NCI-H748 treated with DMSO at 0.1 percent for 48 hours (cell line): ENCODE measurements at regions not wholly inside any gene's neighbourhood (a gene's known extent, or its start where the extent isn't known, plus 50 kb on each side); places are given as distances from the start of the nearest gene placed in this dataset.
A peak's percentile ranks its signal among the peaks of the same experiment; 100 is the strongest.
"Not testable (repeated sequence)": the region's sequence is repeated elsewhere in the genome, so short reads cannot be mapped to it uniquely, and the experiment has no call there.

Source experiments
- DNase-seq: peaks from one replicate; lab custom pipeline; 2025; lab: John Stamatoyannopoulos, UW

DNA sequence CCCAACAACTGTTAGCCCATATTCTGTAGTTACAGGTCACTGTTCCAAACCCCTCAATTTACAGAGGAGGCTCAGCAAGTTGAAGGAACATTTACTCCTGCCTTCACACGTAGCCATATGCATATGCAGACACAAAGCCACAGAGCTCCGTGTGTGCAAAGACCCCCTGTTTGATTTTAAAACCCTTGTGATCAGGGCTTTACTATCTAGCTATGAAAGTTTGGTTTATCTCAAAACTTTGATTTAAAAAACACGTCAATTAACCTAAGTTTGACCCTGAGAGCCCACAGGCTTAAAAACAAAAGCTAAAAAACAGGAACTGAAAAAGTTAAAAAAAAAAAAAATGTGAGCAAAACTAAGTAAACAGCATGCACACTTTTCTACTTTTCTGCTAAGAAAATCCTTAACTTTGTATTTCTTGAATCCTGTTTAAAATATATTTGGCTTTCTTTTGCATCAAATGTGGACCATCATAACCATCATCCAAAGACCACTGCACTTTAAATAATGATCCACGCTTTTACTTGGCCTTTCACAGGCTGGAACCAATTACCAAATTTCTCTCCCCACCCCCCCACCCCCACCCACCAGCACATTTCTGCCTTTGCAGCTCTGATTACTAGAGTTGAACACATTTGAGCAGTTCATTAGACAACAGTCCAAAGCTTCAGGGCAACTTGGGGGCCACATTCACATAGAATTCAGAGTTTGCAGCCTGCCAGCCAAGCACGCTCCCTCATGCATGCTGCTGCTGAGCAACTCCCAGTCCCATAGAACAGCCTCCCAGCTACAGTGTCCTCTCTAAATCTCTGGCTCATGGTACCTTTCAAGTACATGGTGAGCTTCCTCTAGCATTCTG is 128.8 kb upstream of the MAP3K1 start:
- no peak for DNase-seq

DNA sequence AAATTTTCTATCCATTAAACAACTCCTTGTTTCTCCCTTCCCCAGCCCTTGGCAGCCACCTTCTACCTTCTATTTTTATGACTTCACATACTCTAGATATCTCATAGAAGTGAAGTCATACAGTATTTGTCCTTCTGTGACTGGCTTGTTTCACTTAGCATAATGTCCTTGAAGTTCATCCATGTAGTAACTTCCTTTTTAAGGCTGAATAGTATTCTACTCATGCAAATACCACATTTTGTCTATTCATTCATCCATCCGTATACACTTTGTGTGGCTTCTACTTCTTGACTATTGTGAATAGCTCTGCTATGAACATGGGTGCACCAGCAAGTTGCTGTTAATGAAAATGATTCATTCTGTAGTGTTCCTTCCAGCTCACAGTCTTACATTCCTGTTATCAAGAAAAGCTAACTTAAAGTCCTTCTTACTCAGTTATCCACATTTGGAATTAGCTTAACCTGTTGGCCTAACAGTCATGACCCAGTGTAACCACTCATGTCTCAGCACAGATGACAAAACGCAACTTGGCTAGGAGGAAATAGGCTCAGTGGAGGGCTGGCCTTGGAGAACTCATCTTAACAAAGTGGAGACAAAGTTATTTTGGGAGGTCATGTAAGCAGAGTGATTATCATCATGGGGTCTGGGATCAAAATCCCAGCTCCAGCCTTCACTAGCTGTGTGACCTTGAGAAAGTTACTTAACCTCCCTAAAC is 129.7 kb upstream of the MAP3K1 start:
- DNase-seq: no peak

DNA sequence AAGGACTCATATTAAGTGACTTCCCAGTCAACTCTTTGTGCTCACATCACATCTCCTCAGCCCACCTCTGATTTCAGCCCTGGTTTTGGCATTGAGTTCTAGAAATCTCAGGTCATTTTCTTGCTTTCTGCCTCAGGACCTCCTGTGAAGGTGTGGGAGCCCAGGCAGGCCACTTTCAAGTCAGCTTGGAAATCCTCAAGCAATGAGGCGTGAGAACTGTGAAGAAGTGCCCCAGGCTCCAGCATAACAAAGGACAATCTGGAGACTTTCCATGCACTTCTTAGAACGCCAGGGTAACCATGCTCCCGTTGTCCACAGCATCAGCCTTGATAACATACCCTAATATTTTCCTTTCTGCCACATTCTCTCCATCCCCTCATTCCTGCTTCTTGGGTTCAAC is 131.2 kb upstream of the MAP3K1 start:
- DNase-seq: no peak

DNA sequence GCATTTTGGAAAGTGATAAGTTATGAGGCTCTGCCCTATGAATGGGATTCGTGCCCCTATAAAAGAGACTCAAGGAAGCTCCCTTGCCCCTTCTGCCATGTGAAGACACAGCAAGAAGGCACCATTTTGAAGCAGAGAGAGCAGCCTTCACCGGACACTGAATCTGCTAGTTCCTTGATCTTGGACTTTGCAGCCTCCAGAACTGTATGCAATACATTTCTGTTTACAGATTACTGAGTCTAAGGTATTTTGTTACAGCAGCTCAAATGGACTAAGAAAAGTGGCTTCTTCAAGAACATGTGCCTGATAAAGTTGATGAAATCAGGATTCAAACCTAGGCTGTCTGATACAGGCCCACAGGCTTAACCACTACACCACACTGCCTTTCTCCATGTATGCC is 131.6 kb upstream of the MAP3K1 start:
- DNase-seq: no peak

DNA sequence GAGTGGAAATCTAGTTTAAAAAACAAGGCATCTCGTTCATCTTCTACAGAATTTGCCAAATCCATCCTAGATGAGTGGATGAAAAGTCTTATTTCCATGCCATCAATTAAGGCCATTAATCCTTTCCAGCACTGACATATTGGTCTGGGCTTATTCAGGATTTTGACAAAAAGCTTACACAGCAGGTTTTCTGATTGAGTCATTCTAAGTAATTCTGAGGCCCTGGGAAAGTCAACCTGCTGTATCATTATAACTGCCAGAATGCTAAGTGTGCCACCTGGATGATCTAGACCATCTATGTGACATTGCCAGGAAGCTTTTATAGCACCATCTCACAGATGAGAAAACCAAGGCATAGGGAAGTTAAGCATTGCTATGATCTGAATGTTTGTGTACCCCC is 132.1 kb upstream of the MAP3K1 start:
- no peak for DNase-seq

DNA sequence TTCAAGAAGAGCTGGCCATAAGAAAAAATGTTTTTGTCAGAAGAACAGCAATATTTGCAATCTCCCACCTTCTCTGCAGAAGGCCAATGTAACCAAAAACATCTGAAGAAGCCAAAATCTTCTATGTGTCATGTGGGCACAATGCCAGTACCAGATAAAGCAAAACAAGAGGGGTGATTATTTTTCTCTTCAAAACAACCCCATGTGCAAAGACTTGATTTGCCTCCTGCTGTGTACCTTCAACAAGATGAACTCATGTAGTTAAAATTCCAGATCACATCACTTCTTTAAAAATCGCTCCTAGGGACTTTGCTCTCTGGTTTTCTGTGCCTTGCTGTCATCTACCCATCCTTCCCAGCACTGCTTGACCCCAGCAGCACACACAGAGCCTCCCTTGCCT is 134.0 kb upstream of the MAP3K1 start:
- no peak for DNase-seq

DNA sequence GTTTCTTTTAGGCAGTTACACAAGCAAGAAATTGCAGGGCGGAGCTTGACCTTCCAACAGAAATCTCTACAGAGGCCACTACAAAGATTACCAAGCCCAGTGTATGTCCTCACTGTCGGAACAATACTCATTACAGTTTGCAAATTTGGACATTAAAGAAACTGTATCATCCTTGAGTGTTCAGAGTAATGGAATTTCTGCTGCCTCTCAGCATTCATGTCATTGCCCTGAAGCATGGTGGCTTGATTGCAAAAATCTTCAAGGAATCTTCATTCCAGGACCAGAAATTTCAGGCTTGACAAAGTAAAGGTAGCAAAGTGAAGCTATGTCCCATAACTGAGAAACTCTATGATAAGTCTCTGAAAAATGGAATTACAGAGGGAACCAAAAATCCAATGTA is 134.6 kb upstream of the MAP3K1 start:
- no peak for DNase-seq

DNA sequence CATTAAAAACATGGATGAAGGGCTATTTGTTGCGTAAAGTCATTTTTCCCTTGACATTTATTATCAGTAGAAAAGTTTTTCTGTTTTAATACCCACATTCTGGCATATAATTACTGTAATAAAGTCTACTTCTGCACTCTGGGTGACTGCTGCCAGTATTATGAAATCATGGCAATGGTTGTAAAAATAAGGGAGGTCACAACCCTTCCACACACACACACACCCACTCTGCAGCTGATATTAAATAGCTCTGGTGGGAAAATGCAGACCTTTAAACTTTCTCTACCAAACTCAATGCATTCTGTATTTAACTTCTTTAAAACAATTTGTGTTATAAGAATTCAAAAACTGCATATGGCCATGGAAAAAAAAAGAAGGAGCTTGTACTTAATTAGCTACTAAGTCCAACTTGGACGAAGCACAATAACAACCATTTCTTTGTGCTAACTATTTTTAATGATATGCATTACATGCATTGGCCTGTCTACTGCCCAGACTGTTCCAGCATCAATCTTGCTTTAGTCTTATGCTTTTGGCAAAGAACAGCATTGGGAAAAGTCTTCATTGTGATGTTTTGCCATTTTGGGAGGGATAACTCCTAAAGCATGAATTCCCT is 137.6 kb upstream of the MAP3K1 start:
- DNase-seq: no peak

DNA sequence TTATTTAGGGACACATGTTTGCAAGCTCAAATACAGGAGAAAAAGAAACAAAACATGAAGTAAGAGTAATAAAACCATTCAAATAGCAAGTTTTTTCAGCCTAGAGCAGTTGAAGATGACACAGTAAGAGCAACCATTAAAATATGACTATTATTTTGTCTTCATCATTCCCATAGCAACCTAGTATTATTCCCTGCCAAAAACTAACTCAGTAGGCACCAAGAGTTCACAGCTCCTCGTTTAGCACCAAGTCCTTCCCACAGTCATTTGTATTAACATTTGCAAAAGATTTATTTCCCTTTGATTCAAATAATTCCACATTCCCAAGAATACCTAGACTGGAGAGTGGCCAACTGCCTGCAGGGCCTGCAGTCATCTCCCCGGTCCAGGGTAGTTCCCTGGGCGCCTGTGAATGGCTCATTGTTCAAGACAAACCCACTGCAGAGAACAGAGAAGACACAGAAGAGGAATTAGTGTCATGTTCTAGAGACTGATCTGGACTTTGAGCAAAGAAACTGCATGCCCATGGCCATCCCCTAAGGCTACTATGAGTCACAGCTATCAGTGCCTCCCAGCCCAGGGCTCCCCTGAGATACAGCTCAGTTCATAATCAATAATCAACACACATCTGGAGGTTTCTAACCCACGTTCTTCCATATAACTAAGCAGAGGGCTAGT is 139.1 kb upstream of the MAP3K1 start:
- no peak for DNase-seq

DNA sequence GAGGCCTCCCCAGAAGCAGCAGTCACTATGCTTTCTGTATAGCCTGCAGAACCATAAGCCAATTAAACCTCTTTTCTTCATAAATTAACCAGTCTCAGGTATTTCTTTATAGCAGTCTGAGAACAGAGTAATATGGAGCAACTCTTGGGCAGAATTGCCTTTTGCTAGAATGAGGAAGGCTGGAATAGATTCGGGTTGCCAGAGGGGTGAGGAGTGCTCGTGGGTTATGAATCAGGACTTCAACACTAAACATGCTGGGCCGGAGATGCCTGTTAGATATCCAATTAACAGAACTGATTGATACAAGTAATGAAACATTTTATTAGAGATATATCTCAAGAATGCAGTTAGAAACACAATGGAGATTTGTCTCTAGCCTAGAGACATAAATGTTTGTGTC is 140.9 kb upstream of the MAP3K1 start:
- DNase-seq: no peak

DNA sequence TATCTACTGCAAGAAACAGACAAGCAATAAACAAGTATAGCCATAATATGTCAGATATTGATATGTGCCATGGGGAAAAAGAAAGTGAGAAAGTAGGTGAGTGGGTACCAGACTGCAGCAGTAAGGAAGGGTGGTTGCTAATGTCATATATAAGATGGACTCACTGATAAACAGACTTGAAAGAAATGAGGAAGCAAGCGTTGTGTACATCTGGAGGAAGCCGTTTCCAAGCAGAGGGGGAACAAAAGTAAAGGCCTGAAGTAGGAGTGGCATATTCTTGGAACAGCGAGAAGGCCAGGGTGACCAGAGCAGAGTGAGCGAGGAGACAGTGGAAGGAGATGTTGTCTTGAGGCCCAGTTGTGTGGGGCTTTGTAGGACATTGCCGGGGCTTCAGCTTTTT is 142.2 kb upstream of the MAP3K1 start:
- no peak for DNase-seq

DNA sequence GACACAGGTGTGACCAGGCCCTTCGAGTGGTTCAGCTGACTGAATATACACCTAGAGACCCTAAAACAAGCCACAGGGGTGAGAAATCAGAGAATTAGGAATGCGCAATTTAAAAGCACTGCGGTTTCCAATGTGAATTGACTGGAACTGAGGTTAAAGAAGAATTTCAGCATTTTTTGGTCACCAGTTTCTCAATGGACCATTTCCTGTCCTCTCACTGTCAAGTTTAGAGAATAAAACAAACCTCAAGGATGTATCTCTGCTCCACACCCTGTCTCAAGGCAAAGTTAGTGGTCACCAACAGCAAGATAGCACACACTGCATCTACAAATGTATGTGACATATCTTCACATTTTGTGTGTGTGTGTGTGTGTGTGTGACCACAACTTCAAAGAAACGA is 143.8 kb upstream of the MAP3K1 start:
- DNase-seq: no peak

DNA sequence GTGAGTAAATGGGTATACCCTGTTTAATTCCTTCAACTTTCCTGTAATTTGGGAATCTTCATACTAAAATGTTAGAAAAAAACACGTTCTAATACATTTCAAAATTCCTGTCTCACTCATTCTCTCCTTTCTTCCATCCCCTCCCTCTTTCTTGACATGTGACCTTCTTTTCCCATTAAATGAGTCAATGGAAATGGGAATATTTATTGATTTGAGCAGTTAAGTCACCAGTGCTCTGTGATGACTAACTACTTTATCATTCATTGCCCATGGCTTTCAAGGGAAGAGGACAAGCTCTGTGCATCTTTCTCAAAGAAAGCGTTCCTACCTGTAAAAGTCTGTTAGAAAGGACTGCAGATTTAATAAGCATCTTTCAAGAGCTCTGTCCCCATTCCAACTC is 144.4 kb upstream of the MAP3K1 start:
- DNase-seq: no peak

DNA sequence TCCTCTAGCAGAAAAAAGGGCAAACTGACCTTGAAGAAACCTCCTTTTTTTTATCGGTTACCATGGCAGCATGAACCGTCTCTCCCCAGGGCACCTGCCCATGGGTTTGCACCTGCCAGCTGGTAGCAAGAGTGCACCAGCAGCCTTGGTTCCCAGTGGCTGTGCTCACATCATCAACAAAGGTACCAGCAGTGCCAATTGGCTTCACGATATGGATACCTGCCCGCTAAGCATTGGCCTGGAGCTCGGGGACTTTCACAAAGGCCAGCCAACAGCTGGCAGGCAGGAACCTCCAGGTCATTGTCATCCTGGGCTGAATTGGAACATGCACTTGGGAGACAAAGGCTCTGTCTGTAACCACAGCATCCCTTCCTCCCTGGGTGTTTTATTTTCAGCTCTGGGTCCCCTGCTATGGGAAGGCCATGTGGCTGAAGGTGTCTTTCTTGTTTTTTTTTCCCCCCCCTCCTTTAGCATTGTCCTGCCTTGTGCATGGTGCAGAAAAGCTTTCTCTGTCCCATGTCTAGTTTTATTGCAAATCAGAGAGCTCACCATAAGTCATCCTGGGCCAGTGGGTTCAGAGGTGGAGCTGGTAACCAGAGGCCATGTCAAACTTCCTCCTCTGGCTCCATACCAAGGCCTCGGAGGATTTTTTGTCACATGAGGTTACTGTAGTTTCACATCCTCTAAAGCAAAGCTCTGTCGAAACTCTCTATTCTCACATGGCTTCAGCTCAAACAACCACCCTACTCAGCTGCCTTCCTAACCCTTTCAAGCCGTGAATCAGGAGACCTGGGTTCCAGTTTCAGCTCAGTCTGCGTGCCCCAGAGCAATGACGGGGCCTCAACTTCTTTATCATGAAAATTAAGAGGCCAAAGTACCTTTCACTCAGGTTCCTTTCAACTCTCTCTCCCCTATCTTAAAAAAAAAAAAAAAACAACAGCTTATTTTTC is 145.5 kb upstream of the MAP3K1 start:
- peak; percentile 26 for DNase-seq

DNA sequence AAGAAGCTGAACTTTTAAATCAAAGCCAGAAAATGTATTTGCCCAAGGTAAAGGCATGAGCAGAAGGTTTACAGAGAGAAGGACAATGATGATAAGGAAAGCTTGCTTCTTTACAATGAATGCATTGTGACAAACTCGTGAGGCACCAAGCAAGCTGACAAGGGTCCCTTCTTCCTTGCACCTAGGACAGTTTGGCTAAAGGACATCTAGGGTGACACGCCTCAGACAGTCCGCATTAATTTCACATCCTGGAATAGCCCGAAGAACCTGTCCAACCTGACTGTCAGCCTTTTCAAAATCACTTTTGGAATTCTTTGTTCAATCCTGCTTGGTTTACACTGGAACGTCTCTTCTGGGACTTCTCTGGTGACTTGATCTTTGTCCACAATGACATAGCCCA is 146.4 kb upstream of the MAP3K1 start:
- peak; percentile 29 for DNase-seq

DNA sequence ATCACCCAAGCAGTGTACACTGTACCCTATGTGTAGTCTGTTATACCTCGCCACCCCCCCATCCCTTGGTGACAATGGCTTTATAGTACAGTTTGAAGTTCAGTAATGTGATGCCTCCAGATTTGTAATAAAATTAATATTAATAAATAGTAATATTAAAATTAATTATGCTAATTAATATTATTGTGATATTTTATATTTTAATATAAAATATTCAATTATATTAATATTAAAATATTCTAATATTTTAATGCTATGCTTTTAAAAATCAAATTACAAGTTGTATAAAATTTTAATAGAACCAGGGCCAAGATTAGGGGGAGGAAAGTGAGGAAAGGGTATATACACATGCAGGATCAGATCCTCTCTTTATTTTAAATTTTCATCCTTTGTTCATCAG is 147.7 kb upstream of the MAP3K1 start:
- DNase-seq: no peak

DNA sequence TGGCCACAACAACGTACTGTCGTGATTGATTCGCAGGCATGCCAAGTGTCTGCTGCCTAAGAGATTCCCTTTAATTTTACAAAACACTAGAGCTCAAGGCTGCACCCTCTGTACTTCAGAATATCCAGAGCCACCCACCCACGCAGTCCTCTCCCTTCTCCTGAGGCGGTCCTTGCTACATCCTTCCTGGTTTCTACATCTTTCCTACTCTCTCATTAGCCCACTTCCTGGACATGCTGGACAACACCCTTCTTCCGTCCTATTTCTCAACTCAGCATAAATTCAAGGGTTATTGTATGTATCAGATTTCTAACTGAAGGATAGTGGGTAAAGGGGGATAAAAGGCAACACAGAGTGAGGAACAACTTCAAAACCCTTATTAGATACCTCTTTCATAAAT is 148.4 kb upstream of the MAP3K1 start:
- DNase-seq: no peak

DNA sequence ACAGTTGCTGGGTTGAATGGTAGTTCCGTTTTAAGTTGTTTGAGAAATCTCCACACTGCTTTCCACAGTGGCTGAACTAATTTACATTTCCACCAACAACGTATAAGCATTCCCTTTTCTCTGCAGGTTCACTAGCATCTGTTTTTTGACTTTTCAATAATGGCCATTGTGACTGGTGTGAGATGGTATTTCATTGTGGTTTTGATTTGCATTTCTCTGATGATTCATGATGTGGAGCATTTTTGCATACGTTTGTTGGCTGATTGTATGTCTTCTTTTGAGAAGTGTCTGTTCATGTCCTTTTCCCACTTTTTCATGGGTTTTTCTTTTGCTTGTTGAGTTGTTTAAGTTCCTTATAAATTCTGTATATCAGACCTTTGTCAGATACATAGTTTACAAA is 150.2 kb upstream of the MAP3K1 start:
- DNase-seq: not testable (repeated sequence)

DNA sequence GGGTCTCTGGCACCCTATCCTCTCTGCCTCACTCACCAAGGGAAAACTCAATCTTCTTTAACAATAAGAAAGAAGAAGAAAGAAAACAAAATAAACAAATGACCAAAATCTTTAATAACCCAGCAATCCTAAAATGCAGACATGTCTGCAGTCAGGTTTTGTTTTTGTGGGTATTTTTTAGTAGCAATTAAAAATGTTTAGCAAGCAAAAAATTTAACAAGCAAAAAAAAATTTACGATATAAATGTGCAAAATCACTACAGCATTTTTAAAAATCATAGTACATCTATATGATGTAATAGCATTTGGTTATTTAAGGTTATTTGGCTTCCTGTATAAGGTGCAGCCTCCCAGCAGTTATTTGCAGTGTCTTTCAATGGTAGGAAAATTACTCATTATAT is 151.3 kb upstream of the MAP3K1 start:
- no peak for DNase-seq

DNA sequence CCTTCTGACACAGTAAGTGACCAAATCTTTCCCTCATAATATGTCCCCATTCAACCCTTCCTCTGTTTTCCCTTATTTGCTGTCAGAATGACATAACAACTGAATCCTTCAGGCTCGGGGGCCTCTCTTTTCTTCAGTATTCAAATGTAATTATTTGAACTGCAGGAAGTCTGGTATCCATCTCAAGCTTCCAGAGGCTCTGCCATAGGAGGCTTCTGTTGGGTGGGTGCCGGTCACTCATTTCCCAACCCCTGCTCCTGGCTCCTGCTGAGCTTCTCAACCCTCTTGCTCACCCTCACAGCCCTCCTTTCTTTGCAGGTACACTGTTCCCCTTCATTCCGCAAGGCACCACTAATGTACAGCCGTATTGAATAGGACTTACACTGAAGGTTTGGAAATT is 151.8 kb upstream of the MAP3K1 start:
- no peak for DNase-seq

DNA sequence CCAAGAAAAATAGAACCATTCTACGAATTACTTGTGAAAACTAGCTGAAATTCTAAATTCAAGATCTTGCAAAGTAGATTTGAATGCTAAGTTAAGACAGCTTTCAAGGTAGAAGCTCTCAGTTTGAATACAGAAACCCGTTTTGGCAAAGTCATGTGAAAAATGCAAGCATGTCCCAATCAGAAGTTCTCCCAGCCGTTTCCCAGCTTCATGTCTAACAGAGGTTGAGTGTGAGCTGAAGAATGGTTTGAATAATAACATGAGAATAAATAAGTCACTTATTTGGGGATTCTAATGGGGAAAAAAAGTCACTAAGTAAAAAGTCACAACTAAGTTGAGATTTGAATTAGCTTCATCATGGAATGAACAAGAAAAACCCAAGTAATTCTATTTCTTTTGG is 152.5 kb upstream of the MAP3K1 start:
- DNase-seq: no peak

DNA sequence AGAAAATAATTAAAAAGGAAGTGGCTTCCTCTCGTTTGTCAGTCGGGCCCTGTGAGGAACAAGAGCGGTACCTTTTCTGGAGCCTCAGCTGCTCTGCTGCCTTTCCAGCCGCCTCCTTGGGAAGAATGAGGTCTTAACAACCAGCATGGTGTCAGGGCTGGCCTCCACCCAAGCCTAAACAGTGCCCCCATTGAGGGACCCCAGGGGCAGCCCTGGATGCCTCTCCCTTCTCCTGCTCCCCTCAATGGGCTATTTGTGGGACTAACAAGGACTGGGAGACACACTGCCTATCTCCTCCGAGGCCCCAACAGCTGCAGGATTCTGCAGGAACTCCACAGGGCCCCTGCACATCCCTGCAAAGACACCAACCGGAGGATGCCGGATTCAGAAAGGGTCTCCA is 155.4 kb upstream of the MAP3K1 start:
- DNase-seq: no peak
